ENCODE measurements at regions not wholly inside any gene's neighbourhood (a gene's known extent, or its start where the extent isn't known, plus 50 kb on each side); places are given as distances from the start of the nearest gene placed in this dataset.

GRCh38 chr3:19093084-19093483 lies 55.2 kb upstream of the KCNH8 start:
- no peak for DNase-seq

GRCh38 chr3:19077388-19077787 lies 70.9 kb upstream of the KCNH8 start:
- DNase-seq: no peak

- DNase-seq: no peak
These were observed 73.3 kb upstream of the KCNH8 start for GRCh38 chr3:19075037-19075436.

GRCh38 chr3:19074257-19074900 lies 73.9 kb upstream of the KCNH8 start:
- no peak for DNase-seq

- DNase-seq: no peak
These were observed 74.8 kb upstream of the KCNH8 start for GRCh38 chr3:19073341-19074105.

GRCh38 chr3:19070325-19070724 lies 78.0 kb upstream of the KCNH8 start:
- DNase-seq: no peak

GRCh38 chr3:19065027-19065426 lies 83.3 kb upstream of the KCNH8 start:
- DNase-seq: no peak

GRCh38 chr3:19063936-19064335 lies 84.4 kb upstream of the KCNH8 start:
- DNase-seq: no peak

- DNase-seq: no peak
These were observed 87.9 kb upstream of the KCNH8 start for GRCh38 chr3:19060404-19060803.

- no peak for DNase-seq
These were observed 95.4 kb upstream of the KCNH8 start for GRCh38 chr3:19052874-19053273.

GRCh38 chr3:19046440-19046839 lies 101.9 kb upstream of the KCNH8 start:
- no peak for DNase-seq

GRCh38 chr3:19030522-19030839 lies 117.8 kb upstream of the KCNH8 start:
- no peak for DNase-seq

GRCh38 chr3:19029837-19030521 lies 118.3 kb upstream of the KCNH8 start:
- no peak for DNase-seq

GRCh38 chr3:19025441-19025840 lies 122.9 kb upstream of the KCNH8 start:
- no peak for DNase-seq

- no peak for DNase-seq
These were observed 125.8 kb upstream of the KCNH8 start for GRCh38 chr3:19022546-19022945.

GRCh38 chr3:19016851-19017250 lies 131.5 kb upstream of the KCNH8 start:
- no peak for DNase-seq

- no peak for DNase-seq
These were observed 134.4 kb upstream of the KCNH8 start for GRCh38 chr3:19013879-19014278.

GRCh38 chr3:19012846-19013245 lies 135.5 kb upstream of the KCNH8 start:
- no peak for DNase-seq

GRCh38 chr3:19002606-19003005 lies 145.7 kb upstream of the KCNH8 start:
- no peak for DNase-seq

- no peak for DNase-seq
These were observed 150.2 kb upstream of the KCNH8 start for GRCh38 chr3:18998069-18998468.

- DNase-seq: no peak
These were observed 155.6 kb upstream of the KCNH8 start for GRCh38 chr3:18992709-18993108.

GRCh38 chr3:18989237-18989795 lies 159.0 kb upstream of the KCNH8 start:
- no peak for DNase-seq

GRCh38 chr3:18988614-18989229 lies 159.6 kb upstream of the KCNH8 start:
- no peak for DNase-seq

Measured in stimulated activated CD4-positive, alpha-beta T cell treated with anti-CD3 and anti-CD28 coated beads, Interleukin-2, amount 100 ng/mL, for 24 hours (primary cell).